GM21360 (cell line): ENCODE measurements at regions not wholly inside any gene's neighbourhood (a gene's known extent, or its start where the extent isn't known, plus 50 kb on each side); places are given as distances from the start of the nearest gene placed in this dataset.
A peak's percentile ranks its signal among the peaks of the same experiment; 100 is the strongest.
"Not testable (repeated sequence)": the region's sequence is repeated elsewhere in the genome, so short reads cannot be mapped to it uniquely, and the experiment has no call there.

Experiments
- ATAC-seq: cut with Tn5 transposase; IDR thresholded peaks from one replicate; pipeline ENCODE4 v1.9.1; 2021; ENCODE audit warnings: mild to moderate bottlenecking, moderate library complexity; ENCODE audit not compliant: unreplicated experiment

GRCh38 chr17:51347851-51348584 is 87.7 kb downstream of the UTP18 start:
- no peak for ATAC-seq

- ATAC-seq = no peak
Observed at GRCh38 chr17:51351080-51351479, 90.7 kb downstream of the UTP18 start.

- ATAC-seq = no peak
Observed at GRCh38 chr17:51351890-51352289, 91.5 kb downstream of the UTP18 start.

GRCh38 chr17:51352798-51353197 is 92.5 kb downstream of the UTP18 start:
- no peak for ATAC-seq

GRCh38 chr17:51353296-51353695 is 93.0 kb downstream of the UTP18 start:
- no peak for ATAC-seq

DNA sequence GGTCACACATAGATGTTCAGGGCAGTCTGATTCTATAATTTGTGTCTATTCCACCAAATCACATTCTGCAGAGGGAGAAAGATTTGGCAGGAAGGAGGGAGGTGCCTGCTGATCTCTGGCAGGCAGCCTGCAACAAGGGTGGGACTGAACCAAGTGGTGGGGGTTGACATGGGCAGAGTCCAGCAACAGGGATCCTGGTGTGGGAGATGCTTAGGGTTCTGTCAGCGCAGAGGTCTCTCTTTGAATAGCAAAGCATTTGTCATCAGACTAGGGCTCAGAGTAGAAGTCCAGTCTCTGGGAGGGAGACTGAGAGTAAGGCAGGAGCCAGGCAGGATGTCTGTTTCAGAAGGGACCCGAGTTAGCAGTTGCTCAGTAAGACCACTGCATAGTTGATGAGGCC is 94.6 kb downstream of the UTP18 start:
- ATAC-seq = no peak

DNA sequence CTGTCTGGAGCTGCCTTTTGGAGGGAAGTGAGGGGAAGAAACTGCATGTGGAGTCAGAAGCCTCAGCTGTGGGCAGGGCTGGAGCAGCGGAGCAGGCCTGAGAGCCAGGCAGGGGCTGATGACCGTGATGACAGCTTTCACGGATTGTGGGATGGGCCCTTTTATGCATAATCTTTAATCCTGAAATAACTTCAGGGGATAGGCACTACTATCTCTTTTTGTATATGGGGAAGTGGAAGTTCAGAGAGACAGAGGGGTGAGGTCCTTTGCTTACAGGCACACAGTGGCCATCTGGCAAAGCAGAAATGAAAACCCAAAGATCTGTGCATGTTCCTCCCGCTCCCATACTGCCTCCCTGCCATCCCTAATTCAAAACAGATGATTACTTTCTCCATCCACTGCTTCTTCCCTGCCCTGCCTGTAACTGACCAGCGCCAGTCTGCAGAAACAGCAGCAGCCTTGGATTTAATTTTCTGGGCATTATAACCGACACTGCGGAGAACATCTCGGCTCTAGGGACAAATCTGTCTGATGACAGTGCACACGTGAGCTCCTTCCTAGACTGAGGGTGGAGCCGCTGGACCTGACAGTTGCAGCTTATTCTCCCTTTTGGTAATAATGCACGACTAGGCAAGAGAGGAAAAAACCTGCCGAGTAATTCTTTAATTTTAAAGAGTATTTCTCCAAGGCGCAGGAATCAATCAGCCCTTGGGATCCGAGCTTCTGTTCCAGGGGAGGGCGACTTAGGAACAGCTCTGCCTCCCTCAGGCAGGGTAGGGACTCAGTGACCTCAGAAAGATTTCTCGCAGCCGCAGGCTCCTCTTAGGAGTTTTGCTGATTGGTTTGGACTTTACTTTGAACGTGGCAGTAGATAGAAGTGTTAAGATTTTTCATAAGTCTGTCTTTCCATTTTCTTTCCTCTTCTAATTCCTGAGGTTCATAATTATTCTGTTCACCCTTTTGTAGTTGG is 95.4 kb downstream of the UTP18 start:
- ATAC-seq = no peak

GRCh38 chr17:51359055-51359454 is 98.7 kb downstream of the UTP18 start:
- no peak for ATAC-seq

DNA sequence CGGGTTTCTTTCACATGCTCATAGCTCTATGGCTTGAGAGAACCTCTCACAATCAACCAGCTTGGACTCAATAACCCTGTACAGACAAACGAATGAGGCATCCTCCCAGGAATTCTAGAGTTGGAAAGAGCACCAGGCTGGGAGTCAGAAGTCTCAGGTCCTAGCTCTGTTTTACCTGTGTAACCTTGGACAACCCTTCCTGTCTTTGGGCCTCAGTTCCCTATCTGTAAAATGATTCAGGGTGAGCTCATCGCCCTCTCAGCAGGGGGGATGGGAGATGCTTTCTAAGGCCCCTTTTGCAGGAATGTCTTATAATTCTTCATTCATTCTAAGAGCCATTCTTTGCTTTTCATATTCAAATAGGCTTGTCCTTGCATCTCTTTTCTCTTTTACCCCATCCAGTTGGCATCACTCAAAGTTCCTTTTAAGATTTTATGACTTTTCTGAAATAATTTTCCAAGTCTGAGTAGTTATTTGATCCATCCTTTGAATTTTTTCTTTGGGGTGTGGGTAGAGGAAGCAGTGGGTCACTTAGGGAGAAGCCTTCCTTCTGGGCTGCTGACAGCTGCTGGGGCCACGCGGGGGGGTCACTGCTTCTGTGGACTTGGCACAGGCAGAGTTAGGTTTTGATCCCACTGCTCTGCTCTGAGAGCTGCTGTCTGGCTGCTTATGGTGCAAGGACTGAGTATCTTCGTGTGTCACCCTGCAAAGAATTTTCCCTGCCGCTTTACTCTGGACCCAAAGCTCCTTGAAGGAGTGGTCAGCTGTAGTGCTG is 102.7 kb downstream of the UTP18 start:
- no peak for ATAC-seq

GRCh38 chr17:51365090-51365489 is 104.7 kb downstream of the UTP18 start:
- ATAC-seq = no peak

GRCh38 chr17:51366866-51367265 is 106.5 kb downstream of the UTP18 start:
- no peak for ATAC-seq

DNA sequence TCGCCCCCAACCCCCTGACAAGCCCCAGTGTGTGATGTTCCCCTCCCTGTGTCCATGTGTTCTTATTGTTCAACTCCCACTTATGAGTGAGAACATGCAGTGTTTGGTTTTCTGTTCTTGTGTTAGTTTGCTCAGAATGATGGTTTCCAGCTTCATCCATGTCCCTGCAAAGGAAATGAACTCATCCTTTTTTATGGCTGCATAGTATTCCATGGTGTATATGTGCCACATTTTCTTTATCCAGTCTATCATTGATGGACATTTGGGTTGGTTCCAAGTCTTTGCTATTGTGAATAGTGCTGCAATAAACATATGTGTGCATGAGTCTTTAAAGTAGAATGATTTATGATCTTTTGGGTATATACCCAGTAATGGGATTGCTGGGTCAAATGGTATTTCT is 107.5 kb downstream of the UTP18 start:
- not testable (repeated sequence) for ATAC-seq

- peak; percentile 48 for ATAC-seq
Observed at GRCh38 chr17:51371732-51372151, 111.4 kb downstream of the UTP18 start.

GRCh38 chr17:51372345-51373004 is 112.1 kb downstream of the UTP18 start:
- peak; percentile 97 for ATAC-seq

GRCh38 chr17:51373489-51374152 is 113.3 kb downstream of the UTP18 start:
- no peak for ATAC-seq

DNA sequence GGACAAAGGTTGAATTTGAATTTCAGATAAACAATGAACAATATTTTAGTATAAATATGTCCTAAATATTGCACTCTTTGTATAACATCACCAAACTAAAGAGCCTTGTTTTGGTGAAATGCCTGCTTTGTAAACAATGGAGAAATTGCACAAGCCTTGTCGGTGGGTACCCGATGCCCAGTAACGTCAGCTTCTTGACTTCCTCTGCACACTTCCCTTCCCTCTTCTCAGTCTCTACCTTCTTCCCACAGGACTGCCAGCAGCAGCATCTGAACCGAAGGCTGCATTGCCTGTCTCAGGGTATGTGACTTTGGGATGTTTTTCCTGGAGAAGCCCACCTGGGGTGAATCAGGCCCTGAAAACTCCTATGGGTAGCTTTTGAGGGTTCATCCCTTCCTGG is 113.9 kb downstream of the UTP18 start:
- ATAC-seq = no peak

GRCh38 chr17:51375771-51376170 is 115.4 kb downstream of the UTP18 start:
- no peak for ATAC-seq

DNA sequence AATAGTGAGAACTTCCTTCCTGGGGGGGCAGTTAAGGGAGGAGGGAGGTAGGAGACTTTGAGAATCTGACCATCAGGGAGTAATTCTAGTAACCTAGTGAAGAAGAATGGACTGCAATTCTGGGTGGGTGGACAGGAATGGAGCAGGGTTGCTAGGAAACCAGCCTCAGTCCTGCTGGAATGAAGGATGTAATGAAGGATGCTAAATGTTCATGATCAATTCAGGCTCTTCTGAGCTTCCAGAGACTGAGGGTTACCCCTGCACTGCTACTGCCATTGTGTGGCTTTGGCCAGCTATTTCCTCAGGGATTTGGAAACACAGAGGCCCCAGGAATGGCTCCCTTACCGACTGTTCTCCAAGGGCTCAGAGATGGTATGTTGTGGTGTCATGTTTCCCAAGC is 116.4 kb downstream of the UTP18 start:
- no peak for ATAC-seq

DNA sequence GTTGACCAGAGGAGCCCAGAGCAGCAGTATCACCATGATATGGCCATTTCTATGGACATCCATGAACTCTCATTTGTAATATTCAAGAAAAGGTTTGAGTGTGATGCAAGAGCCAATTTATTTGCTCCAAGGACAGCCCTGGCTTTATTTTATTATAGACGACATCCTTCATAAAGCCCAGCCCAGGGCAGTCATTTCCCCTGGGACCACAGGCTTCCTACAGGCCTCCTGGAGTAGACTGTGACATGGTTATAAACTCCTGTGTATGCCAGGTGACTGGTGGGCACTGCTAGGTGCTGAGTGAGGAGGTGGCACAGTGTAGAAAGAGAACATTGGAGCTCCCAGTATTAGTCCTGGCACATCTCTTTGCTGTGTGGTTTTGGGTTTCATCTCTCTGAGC is 120.9 kb downstream of the UTP18 start:
- ATAC-seq = no peak

DNA sequence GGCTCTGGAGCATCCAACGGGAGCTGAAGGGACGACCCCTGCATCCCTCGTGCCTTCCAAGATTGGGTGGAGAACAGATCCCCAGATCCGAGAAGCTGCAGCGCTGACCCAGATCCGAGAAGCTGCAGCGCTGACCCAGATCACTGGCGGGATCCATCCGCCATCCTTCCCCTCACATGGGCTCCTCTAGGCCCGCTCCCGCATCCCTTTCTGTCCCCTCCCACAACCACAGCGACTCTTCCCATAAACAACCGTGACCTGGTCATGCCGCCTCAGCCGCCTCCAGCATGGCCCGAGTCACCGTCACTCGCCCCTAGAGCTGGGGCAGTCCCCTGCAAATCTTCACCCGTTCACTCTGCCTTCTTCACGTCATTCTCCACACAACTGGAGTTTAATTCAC is 124.9 kb downstream of the UTP18 start:
- ATAC-seq = no peak
